Gastrocnemius medialis (tissue), 4 donors: ENCODE measurements at regions not wholly inside any gene's neighbourhood (a gene's known extent, or its start where the extent isn't known, plus 50 kb on each side); places are given as distances from the start of the nearest gene placed in this dataset.

ENCODE experiments used
- ATAC-seq, 2 donors: fragments of 150-250 bp; one replicate each; pipeline ENCODE4 v1.9.1; 2016
- DNase-seq, 2 donors: peaks; one replicate each; pipeline ENCODE4 v3.0.0-alpha.2; 2019
- H3K27ac ChIP-seq, 4 donors: fragments of 200-600 bp; sonication (generic); 1 replicate in 1 of 4; 2 replicates in 3 of 4; pipeline ENCODE4 v1.5.1; 2016 to 2018; ENCODE audit warnings: mild to moderate bottlenecking in 2 of 4, moderate library complexity in 1 of 4
- H3K27me3 ChIP-seq, 3 donors: fragments of 200-600 bp; sonication (generic) in 2 of 3; 1 replicate in 1 of 3; 2 replicates in 2 of 3; pipeline versions ENCODE4 v1.5.1 to v1.6.0; 2016 to 2019; ENCODE audit warnings: mild to moderate bottlenecking in 1 of 3, moderate library complexity in 1 of 3
- H3K36me3 ChIP-seq, 2 donors: fragments of 200-600 bp; sonication (generic) in 1 of 2; one replicate each; pipeline ENCODE4 v1.5.1; 2017 to 2018
- H3K4me1 ChIP-seq, 2 donors: fragments of 200-600 bp; sonication (generic) in 1 of 2; one replicate each; pipeline ENCODE4 v1.5.1; 2016 to 2017; ENCODE audit warnings: mild to moderate bottlenecking in 2 of 2
- H3K4me3 ChIP-seq, 4 donors: fragments of 200-600 bp; sonication (generic) in 3 of 4; 1 replicate in 1 of 4; 2 replicates in 3 of 4; pipeline ENCODE4 v1.5.1; 2016 to 2019; ENCODE audit warnings: mild to moderate bottlenecking in 2 of 4
- H3K9me3 ChIP-seq, 3 donors: fragments of 200-600 bp; sonication (generic) in 2 of 3; 1 replicate in 1 of 3; 2 replicates in 2 of 3; pipeline ENCODE4 v1.5.1; 2016 to 2019
- CTCF ChIP-seq, 5 experiments: fragments of 450-650 bp in 3 of 5; fragments of 200-600 bp in 2 of 5; sonication (generic) in 2 of 5; IDR thresholded peaks in 4 of 5; conservative IDR thresholded peaks in 1 of 5; 1 replicate in 4 of 5; 2 replicates in 1 of 5; pipeline ENCODE4 v1.5.1; 2016 to 2019; ENCODE audit warnings: antibody characterized with exemption in 5 of 5, mild to moderate bottlenecking in 3 of 5, moderate library complexity in 3 of 5
- POLR2A ChIP-seq, 2 donors: fragments of 450-650 bp; IDR thresholded peaks; one replicate each; pipeline ENCODE4 v1.6.1; 2017; ENCODE audit warnings: antibody characterized with exemption in 2 of 2, mild to moderate bottlenecking in 2 of 2, moderate library complexity in 2 of 2
- in situ Hi-C, 4 donors: fragments of 200-750 bp; cut with MboI; loops; one replicate each; pipeline versions ENCODE4 v1.15.0 to v1.8.0; 2017; ENCODE audit warnings: low sequenced_read_pairs in 4 of 4
- intact Hi-C: fragments of 100-400 bp; cut with DNase I; formaldehyde crosslinking; loops from one replicate; pipeline ENCODE4 v1.15.1; 2023; ENCODE audit warnings: low total_unique reads

DNA sequence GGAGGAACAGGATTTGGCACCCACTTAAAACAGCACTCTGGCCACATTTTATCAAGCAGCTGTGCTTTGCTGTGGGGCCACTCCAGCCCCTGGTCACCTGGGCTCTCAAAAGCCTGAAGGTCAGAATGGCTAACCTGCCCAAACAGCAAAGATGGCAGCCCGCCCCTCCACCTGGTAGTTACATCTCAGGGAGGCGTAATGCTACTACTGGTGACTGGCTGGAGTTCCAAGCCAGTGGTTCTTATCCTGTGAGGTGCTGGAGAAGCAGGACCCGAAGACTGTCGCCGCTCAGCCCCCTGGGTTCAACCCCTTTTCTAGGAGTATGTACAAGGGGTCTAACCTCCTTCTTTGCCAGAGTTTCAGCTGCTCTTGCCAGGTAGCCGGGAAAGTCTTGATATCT is 467.4 kb upstream of the FOXG1 start:
- no peak overlapping the region for H3K4me3 ChIP-seq
- no peaks in the 10 kb centered on the region for H3K36me3 ChIP-seq
- ATAC-seq = no peak
- no peaks in the 10 kb centered on the region for H3K27me3 ChIP-seq
- TF ChIP-seq POLR2A (IDR thresholded peaks at IDR 0.05) (no peak), CTCF (IDR thresholded peaks at IDR 0.05 in 4 of 5, conservative IDR thresholded peaks at IDR 0.05 in 1 of 5) (no peak)
- H3K27ac ChIP-seq = no peak overlapping the region
- intact Hi-C loops = no loop called here
- H3K4me1 ChIP-seq = no peaks in the 10 kb centered on the region
- H3K9me3 ChIP-seq = no peaks in the 10 kb centered on the region
- DNase-seq = no peak
- in situ Hi-C loops = no loop called here

GRCh38 chr14:28300356-28300755 is 466.2 kb upstream of the FOXG1 start:
- intact Hi-C loops = no loop called here
- in situ Hi-C loops = no loop called here
- TF ChIP-seq POLR2A (IDR thresholded peaks at IDR 0.05) (no peak), CTCF (IDR thresholded peaks at IDR 0.05 in 4 of 5, conservative IDR thresholded peaks at IDR 0.05 in 1 of 5) (no peak)

DNA sequence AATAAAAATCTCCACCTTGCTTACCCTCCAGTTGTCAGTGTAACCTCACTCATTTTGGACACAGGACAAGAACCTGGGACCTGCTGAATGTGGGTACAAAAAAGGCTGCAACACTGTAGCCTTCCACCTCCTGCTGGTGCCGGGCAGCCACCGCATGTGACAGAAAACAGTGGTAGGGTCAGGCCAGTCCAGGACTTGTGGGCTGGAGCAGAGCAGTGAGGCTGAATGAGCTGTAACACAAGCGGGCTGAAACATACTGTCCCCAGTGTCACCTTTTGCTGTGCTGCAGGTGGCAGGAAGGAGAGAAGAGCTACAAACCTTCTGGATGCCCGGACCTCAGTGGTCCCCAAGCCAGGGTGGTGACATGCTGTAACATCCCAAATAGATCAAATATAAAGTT is 465.4 kb upstream of the FOXG1 start:
- H3K4me1 ChIP-seq = no peaks in the 10 kb centered on the region
- H3K4me3 ChIP-seq = no peak overlapping the region
- in situ Hi-C loops = no loop called here
- ATAC-seq = no peak
- no peak for DNase-seq
- H3K9me3 ChIP-seq = no peaks in the 10 kb centered on the region
- intact Hi-C loops = no loop called here
- H3K27me3 ChIP-seq = no peaks in the 10 kb centered on the region
- H3K36me3 ChIP-seq = no peaks in the 10 kb centered on the region
- TF ChIP-seq CTCF (IDR thresholded peaks at IDR 0.05 in 4 of 5, conservative IDR thresholded peaks at IDR 0.05 in 1 of 5) (no peak), POLR2A (IDR thresholded peaks at IDR 0.05) (no peak)
- H3K27ac ChIP-seq = no peak overlapping the region

More at GRCh38 chr14:28300356-28300755, 466.2 kb upstream of the FOXG1 start:
- no peaks in the 10 kb centered on the region for H3K9me3 ChIP-seq
- no peak for DNase-seq
- H3K27me3 ChIP-seq = no peaks in the 10 kb centered on the region
- H3K36me3 ChIP-seq = no peaks in the 10 kb centered on the region
- H3K27ac ChIP-seq = no peak overlapping the region
- ATAC-seq = no peak
- no peaks in the 10 kb centered on the region for H3K4me1 ChIP-seq
- H3K4me3 ChIP-seq = no peak overlapping the region

GRCh38 chr14:28303248-28303647 is 463.3 kb upstream of the FOXG1 start:
- no peaks in the 10 kb centered on the region for H3K4me1 ChIP-seq
- H3K27me3 ChIP-seq = no peaks in the 10 kb centered on the region
- intact Hi-C loops (no loop called here), in situ Hi-C loops (no loop called here)
- no peak overlapping the region for H3K4me3 ChIP-seq
- DNase-seq (no peak), ATAC-seq (no peak)
- no peaks in the 10 kb centered on the region for H3K9me3 ChIP-seq
- TF ChIP-seq CTCF (IDR thresholded peaks at IDR 0.05 in 4 of 5, conservative IDR thresholded peaks at IDR 0.05 in 1 of 5) (no peak), POLR2A (IDR thresholded peaks at IDR 0.05) (no peak)
- H3K27ac ChIP-seq = no peak overlapping the region
- H3K36me3 ChIP-seq = no peaks in the 10 kb centered on the region

DNA sequence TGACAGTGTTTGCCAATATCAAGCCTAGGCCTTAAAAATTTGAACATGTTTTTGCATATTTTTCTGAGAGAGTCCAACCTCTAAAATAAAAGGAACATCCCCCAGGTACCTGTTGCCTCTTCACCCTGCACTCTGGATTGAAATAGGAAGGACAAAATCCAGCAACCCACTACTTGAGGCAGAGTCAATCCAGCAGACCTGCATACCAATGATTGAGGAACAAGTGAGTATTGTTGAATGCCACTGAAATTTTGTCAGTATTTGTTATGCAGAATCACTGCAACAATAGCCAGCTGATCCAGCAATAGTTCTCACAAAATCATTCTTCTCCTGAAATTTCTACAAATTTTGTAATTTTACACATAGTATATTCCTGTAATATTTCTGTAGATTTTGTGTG is 460.6 kb upstream of the FOXG1 start:
- intact Hi-C loops = no loop called here
- Histone ChIP-seq H3K9me3 (no peaks in the 10 kb centered on the region), H3K36me3 (no peaks in the 10 kb centered on the region), H3K4me1 (no peaks in the 10 kb centered on the region), H3K4me3 (no peak overlapping the region), H3K27ac (no peak overlapping the region), H3K27me3 (no peaks in the 10 kb centered on the region)
- ATAC-seq (no peak), DNase-seq (no peak)
- in situ Hi-C loops = no loop called here
- no peak for TF ChIP-seq CTCF (IDR thresholded peaks at IDR 0.05 in 4 of 5, conservative IDR thresholded peaks at IDR 0.05 in 1 of 5)
- no peak for TF ChIP-seq POLR2A (IDR thresholded peaks at IDR 0.05)
